ENCODE measurements at regions not wholly inside any gene's neighbourhood (a gene's known extent, or its start where the extent isn't known, plus 50 kb on each side); places are given as distances from the start of the nearest gene placed in this dataset.

DNA sequence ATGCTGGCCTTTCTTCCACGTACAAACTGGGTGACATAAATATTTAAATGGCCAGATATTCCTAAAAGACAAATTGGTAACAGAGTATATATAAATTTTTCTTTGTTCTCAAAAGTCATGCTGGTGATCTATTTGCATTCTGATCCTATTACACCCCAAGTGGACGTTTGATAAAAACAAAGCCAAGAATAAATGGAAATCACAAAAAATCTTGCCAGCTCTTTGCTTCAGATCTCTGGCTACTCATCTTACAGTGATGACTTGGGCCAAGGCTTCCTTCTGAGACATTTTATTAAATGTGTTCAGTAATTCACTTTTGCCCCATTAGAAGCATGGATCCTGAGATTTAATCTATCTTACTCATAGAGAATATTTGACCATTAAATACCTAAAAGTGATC is 444.3 kb upstream of the PIK3R1 start:
- TF ChIP-seq, protein P1, sequence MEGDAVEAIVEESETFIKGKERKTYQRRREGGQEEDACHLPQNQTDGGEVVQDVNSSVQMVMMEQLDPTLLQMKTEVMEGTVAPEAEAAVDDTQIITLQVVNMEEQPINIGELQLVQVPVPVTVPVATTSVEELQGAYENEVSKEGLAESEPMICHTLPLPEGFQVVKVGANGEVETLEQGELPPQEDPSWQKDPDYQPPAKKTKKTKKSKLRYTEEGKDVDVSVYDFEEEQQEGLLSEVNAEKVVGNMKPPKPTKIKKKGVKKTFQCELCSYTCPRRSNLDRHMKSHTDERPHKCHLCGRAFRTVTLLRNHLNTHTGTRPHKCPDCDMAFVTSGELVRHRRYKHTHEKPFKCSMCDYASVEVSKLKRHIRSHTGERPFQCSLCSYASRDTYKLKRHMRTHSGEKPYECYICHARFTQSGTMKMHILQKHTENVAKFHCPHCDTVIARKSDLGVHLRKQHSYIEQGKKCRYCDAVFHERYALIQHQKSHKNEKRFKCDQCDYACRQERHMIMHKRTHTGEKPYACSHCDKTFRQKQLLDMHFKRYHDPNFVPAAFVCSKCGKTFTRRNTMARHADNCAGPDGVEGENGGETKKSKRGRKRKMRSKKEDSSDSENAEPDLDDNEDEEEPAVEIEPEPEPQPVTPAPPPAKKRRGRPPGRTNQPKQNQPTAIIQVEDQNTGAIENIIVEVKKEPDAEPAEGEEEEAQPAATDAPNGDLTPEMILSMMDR (IDR thresholded peaks at IDR 0.05): no peak
- TF ChIP-seq POLR2A (IDR thresholded peaks at IDR 0.05): no peak

Data from Peyer's patch (tissue), 4 donors.